Tibial nerve (tissue), 4 donors: ENCODE measurements at regions not wholly inside any gene's neighbourhood (a gene's known extent, or its start where the extent isn't known, plus 50 kb on each side); places are given as distances from the start of the nearest gene placed in this dataset.

Experiments used
- CTCF ChIP-seq, 5 experiments: fragments of 200-600 bp in 3 of 5; fragments of 450-650 bp in 2 of 5; sonication (generic) in 3 of 5; IDR thresholded peaks; one replicate each; pipeline ENCODE4 v1.5.1; 2016 to 2019; ENCODE audit warnings: antibody characterized with exemption in 5 of 5, mild to moderate bottlenecking in 3 of 5, moderate library complexity in 2 of 5
- EP300 ChIP-seq, 2 donors: sonication (generic); formaldehyde crosslinking; IDR thresholded peaks; one replicate each; pipeline ENCODE4 v1.6.1; 2017; ENCODE audit warnings: antibody characterized with exemption in 2 of 2, mild to moderate bottlenecking in 1 of 2

- no peak for TF ChIP-seq CTCF (IDR thresholded peaks at IDR 0.05)
- TF ChIP-seq EP300 (IDR thresholded peaks at IDR 0.05): no peak
Observed at GRCh38 chr6:16058201-16058928, 70.5 kb upstream of the MYLIP start.
